ENCODE measurements at regions not wholly inside any gene's neighbourhood (a gene's known extent, or its start where the extent isn't known, plus 50 kb on each side); places are given as distances from the start of the nearest gene placed in this dataset.

GRCh38 chr10:129021594-129022304 lies 445.3 kb upstream of the MGMT start:
- DNase-seq (ENCODE audit: low spot score) (no peak), ATAC-seq (no peak), FAIRE-seq (no peak)
- H3K36me3 ChIP-seq (replicated peaks in 1 of 2; ENCODE audit: control insufficient read depth in 1 of 2, insufficient read depth in 2 of 2, low read length in 2 of 2) = no peaks in the 10 kb centered on the region
- no peak overlapping the region for H3K4me2 ChIP-seq (ENCODE audit: low read depth, low read length)
- intact Hi-C loops (cut with micrococcal nuclease; ENCODE audit: unreplicated experiment) (no loop called here), in situ Hi-C loops (cut with HindIII; ENCODE audit: extremely low pct_ligation_motif_present, low pct_unique_long_range_greater_than_20kb) (no loop called here)
- no peaks in the 10 kb centered on the region for H3K4me1 ChIP-seq (ENCODE audit: insufficient read depth, low read length)
- H3K9me3 ChIP-seq (ENCODE audit: low read length) = no peaks in the 10 kb centered on the region
- no peak overlapping the region for H2AFZ ChIP-seq (ENCODE audit: low read length)
- H3K27ac ChIP-seq (ENCODE audit: extremely low read length, insufficient read depth, low read length) = no peak overlapping the region
- no TSS peak for BruUV-seq (replicated peaks)
- no peak overlapping the region for H3K4me3 ChIP-seq (replicated peaks in 1 of 3; ENCODE audit: insufficient read depth in 1 of 3, low read depth in 2 of 3, low read length in 3 of 3)
- CTCF ChIA-PET (ENCODE audit: low intra/inter-chr PET ratio, low total read pairs) = no interaction called here
- 27% methylated on average over 17 of the region's 18 CpGs for WGBS (ENCODE audit: low lambda C conversion rate)
- TF ChIP-seq ATRX (CRISPR knock-in tag; IDR thresholded peaks at IDR 0.05; ENCODE audit: borderline replicate concordance) = no peak
- POLR2A ChIA-PET = no interaction called here
- no peak overlapping the region for H3K9ac ChIP-seq (ENCODE audit: insufficient read depth, low read depth, low read length)
- peaks cover 3 to 28% of the 10 kb centered on the region in 2 experiments; a peak in 3 of 5 replicates for H3K27me3 ChIP-seq (ENCODE audit: control insufficient read depth in 1 of 2, insufficient read depth in 2 of 2, low read length in 2 of 2)
- H4K20me1 ChIP-seq (ENCODE audit: insufficient read depth, low read length) = no peaks in the 10 kb centered on the region
- H3K79me2 ChIP-seq (ENCODE audit: insufficient read depth, low read length) = no peaks in the 10 kb centered on the region

- no peak overlapping the region for H2AFZ ChIP-seq (ENCODE audit: low read length)
- peaks cover 3 to 23% of the 10 kb centered on the region in 2 experiments; a peak in 3 of 5 replicates for H3K27me3 ChIP-seq (ENCODE audit: control insufficient read depth in 1 of 2, insufficient read depth in 2 of 2, low read length in 2 of 2)
- H3K9me3 ChIP-seq (ENCODE audit: low read length) = no peaks in the 10 kb centered on the region
- no peaks in the 10 kb centered on the region for H3K79me2 ChIP-seq (ENCODE audit: insufficient read depth, low read length)
- ChIA-PET CTCF (ENCODE audit: low intra/inter-chr PET ratio, low total read pairs) (no interaction called here), POLR2A (no interaction called here)
- H3K4me1 ChIP-seq (ENCODE audit: insufficient read depth, low read length) = no peaks in the 10 kb centered on the region
- no peak overlapping the region for H3K27ac ChIP-seq (ENCODE audit: extremely low read length, insufficient read depth, low read length)
- in situ Hi-C loops (cut with HindIII; ENCODE audit: extremely low pct_ligation_motif_present, low pct_unique_long_range_greater_than_20kb) (no loop called here), intact Hi-C loops (cut with micrococcal nuclease; ENCODE audit: unreplicated experiment) (no loop called here)
- H4K20me1 ChIP-seq (ENCODE audit: insufficient read depth, low read length) = no peaks in the 10 kb centered on the region
- ATAC-seq (no peak), FAIRE-seq (no peak), DNase-seq (ENCODE audit: low spot score) (no peak)
- 19% methylated on average over 5 of the region's 5 CpGs for WGBS (ENCODE audit: low lambda C conversion rate)
- H3K36me3 ChIP-seq (replicated peaks in 1 of 2; ENCODE audit: control insufficient read depth in 1 of 2, insufficient read depth in 2 of 2, low read length in 2 of 2) = no peaks in the 10 kb centered on the region
- H3K9ac ChIP-seq (ENCODE audit: insufficient read depth, low read depth, low read length) = no peak overlapping the region
- no peak overlapping the region for H3K4me2 ChIP-seq (ENCODE audit: low read depth, low read length)
- no TSS peak for BruUV-seq (replicated peaks)
- no peak overlapping the region for H3K4me3 ChIP-seq (replicated peaks in 1 of 3; ENCODE audit: insufficient read depth in 1 of 3, low read depth in 2 of 3, low read length in 3 of 3)
- TF ChIP-seq ZFP36 (IDR thresholded peaks at IDR 0.05; ENCODE audit: borderline replicate concordance, low read depth, low read length, partially characterized antibody) (no peak), GPN1 (CRISPR knock-in tag; IDR thresholded peaks at IDR 0.05; ENCODE audit: borderline replicate concordance) (no peak), ZZZ3 (CRISPR knock-in tag; IDR thresholded peaks at IDR 0.05; ENCODE audit: borderline replicate concordance) (no peak), E2F1 (CRISPR knock-in tag; IDR thresholded peaks at IDR 0.05) (no peak), ZNF569 (CRISPR knock-in tag; IDR thresholded peaks at IDR 0.05; ENCODE audit: borderline replicate concordance) (no peak), ZBTB33 (CRISPR knock-in tag; IDR thresholded peaks at IDR 0.05) (no peak), ZKSCAN1 (IDR thresholded peaks at IDR 0.05; ENCODE audit: low read length) (no peak), ZMAT5 (CRISPR knock-in tag; IDR thresholded peaks at IDR 0.05; ENCODE audit: borderline replicate concordance, low read depth) (no peak), ZNF746 (CRISPR knock-in tag; IDR thresholded peaks at IDR 0.05) (no peak), HDAC2 (CRISPR knock-in tag; IDR thresholded peaks at IDR 0.05) (no peak), NRL (CRISPR knock-in tag; IDR thresholded peaks at IDR 0.05; ENCODE audit: borderline replicate concordance) (no peak), NKX3-1 (CRISPR knock-in tag; IDR thresholded peaks at IDR 0.05) (no peak), FOXO4 (CRISPR knock-in tag; conservative IDR thresholded peaks at IDR 0.05) (no peak)
Observed at GRCh38 chr10:129023082-129023481, 444.0 kb upstream of the MGMT start.

All from HepG2 (cell line).